Esophagus muscularis mucosa (tissue), 3 donors: ENCODE measurements at regions not wholly inside any gene's neighbourhood (a gene's known extent, or its start where the extent isn't known, plus 50 kb on each side); places are given as distances from the start of the nearest gene placed in this dataset.

Experiments used
- POLR2A ChIP-seq: fragments of 450-650 bp; IDR thresholded peaks from one replicate; pipeline ENCODE4 v1.6.1; 2017; ENCODE audit warnings: antibody characterized with exemption, moderate library complexity, mild to moderate bottlenecking, low read depth
- POLR2AphosphoS5 ChIP-seq, 2 donors: sonication (generic); formaldehyde crosslinking; IDR thresholded peaks; one replicate each; pipeline ENCODE4 v1.6.1; 2017; ENCODE audit warnings: antibody characterized with exemption in 2 of 2
- TF ChIP-seq, protein P1 (sequence below), 3 experiments: fragments of 200-600 bp in 2 of 3; fragments of 450-650 bp in 1 of 3; sonication (generic) in 2 of 3; IDR thresholded peaks; one replicate each; pipeline ENCODE4 v1.5.1; 2017 to 2019; ENCODE audit warnings: antibody characterized with exemption in 3 of 3, mild to moderate bottlenecking in 2 of 3, moderate library complexity in 1 of 3

DNA sequence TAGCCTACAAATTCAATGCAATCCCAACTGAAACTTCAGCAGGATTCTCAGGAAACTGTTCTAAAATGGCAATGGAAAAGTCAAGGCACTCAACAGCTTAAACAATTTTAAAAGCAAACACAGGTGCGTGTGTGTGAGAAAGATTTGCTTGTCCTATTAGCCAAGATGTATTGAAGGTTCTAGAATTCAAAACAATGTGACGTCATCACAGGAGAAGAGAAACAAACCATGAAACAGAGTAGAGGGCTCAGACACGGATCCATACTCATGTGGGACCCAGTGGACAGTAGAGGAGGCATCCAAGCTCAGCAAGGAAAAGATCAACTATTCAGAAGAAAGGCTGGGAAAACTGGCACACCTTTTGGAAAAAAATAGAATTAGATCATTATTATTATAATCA, 152.8 kb upstream of the DHRS4 start:
- TF ChIP-seq, protein P1, sequence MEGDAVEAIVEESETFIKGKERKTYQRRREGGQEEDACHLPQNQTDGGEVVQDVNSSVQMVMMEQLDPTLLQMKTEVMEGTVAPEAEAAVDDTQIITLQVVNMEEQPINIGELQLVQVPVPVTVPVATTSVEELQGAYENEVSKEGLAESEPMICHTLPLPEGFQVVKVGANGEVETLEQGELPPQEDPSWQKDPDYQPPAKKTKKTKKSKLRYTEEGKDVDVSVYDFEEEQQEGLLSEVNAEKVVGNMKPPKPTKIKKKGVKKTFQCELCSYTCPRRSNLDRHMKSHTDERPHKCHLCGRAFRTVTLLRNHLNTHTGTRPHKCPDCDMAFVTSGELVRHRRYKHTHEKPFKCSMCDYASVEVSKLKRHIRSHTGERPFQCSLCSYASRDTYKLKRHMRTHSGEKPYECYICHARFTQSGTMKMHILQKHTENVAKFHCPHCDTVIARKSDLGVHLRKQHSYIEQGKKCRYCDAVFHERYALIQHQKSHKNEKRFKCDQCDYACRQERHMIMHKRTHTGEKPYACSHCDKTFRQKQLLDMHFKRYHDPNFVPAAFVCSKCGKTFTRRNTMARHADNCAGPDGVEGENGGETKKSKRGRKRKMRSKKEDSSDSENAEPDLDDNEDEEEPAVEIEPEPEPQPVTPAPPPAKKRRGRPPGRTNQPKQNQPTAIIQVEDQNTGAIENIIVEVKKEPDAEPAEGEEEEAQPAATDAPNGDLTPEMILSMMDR (IDR thresholded peaks at IDR 0.05), result no peak
- TF ChIP-seq POLR2A, result no peak
- no peak for TF ChIP-seq POLR2AphosphoS5 (IDR thresholded peaks at IDR 0.05)
